HepG2 (cell line): ENCODE measurements at regions not wholly inside any gene's neighbourhood (a gene's known extent, or its start where the extent isn't known, plus 50 kb on each side); places are given as distances from the start of the nearest gene placed in this dataset.

Experiments used
- CTCF ChIP-seq: sonication (generic); formaldehyde crosslinking; IDR thresholded peaks from 2 replicates; pipeline ENCODE4 v1.5.0; 2020; ENCODE audit warnings: mild to moderate bottlenecking, missing genetic modification reagents, moderate library complexity
- IKZF1 ChIP-seq: fragments of 450-650 bp; IDR thresholded peaks from 2 replicates; pipeline ENCODE4 v1.7.1; 2016
- MLLT10 ChIP-seq: sonication (generic); formaldehyde crosslinking; IDR thresholded peaks from 2 replicates; pipeline ENCODE4 v1.4.0; 2020; ENCODE audit warnings: missing genetic modification reagents
- ZNF20 ChIP-seq: sonication (generic); formaldehyde crosslinking; IDR thresholded peaks from 2 replicates; pipeline ENCODE4 v1.4.0; 2020; ENCODE audit warnings: mild to moderate bottlenecking, moderate library complexity, missing genetic modification reagents

- TF ChIP-seq IKZF1, result no peak
- TF ChIP-seq ZNF20 (CRISPR knock-in tag), result no peak
- no peak for TF ChIP-seq MLLT10 (CRISPR knock-in tag)
- no peak for TF ChIP-seq CTCF (CRISPR knock-in tag)
These were observed 296.2 kb upstream of the ANO3 start for GRCh38 chr11:26035696-26036095.
